ENCODE measurements at regions not wholly inside any gene's neighbourhood (a gene's known extent, or its start where the extent isn't known, plus 50 kb on each side); places are given as distances from the start of the nearest gene placed in this dataset.

- TF ChIP-seq EP300 (IDR thresholded peaks at IDR 0.05; ENCODE audit: borderline replicate concordance), result no peak
- TF ChIP-seq, protein P1, sequence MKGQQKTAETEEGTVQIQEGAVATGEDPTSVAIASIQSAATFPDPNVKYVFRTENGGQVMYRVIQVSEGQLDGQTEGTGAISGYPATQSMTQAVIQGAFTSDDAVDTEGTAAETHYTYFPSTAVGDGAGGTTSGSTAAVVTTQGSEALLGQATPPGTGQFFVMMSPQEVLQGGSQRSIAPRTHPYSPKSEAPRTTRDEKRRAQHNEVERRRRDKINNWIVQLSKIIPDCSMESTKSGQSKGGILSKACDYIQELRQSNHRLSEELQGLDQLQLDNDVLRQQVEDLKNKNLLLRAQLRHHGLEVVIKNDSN (IDR thresholded peaks at IDR 0.05), result no peak
- TF ChIP-seq CEBPB (IDR thresholded peaks at IDR 0.05), result no peak
- TF ChIP-seq TCF12 (IDR thresholded peaks at IDR 0.05; ENCODE audit: low read depth), result no peak
- no peak for TF ChIP-seq YY1 (IDR thresholded peaks at IDR 0.05; ENCODE audit: low read depth)
- no peak for TF ChIP-seq NFIC (IDR thresholded peaks at IDR 0.05)
Observed at GRCh38 chr10:8481718-8482504, 427.4 kb downstream of the GATA3 start.
